Mucosa of gallbladder (tissue), 1 donor: ENCODE measurements at regions not wholly inside any gene's neighbourhood (a gene's known extent, or its start where the extent isn't known, plus 50 kb on each side); places are given as distances from the start of the nearest gene placed in this dataset.
"Not testable (repeated sequence)": the region's sequence is repeated elsewhere in the genome, so short reads cannot be mapped to it uniquely, and the experiment has no call there.

ENCODE experiments used
- DNase-seq: peaks from one replicate; pipeline ENCODE4 v3.0.0-alpha.2; 2020; ENCODE audit warnings: low spot score
- donor health status: DM: no; HTN: no; CAD: no.

DNA sequence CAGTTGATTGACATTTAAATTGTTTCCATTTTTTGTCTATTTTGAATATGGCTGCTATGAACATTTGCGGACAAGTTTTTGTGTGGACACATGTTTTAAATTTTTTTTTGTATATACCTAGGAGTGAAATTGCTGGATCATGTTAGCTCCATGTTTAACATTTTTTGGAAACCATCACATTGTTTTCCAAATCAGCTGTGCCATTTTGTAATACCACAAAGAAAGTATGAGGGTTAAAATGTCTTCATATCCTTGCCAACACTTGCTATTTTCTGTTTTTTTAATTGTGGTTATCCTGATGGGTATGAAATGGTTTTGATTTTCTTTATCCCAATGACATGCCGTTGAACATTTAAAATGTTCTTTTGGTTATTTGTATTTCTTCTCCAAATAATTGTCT, 52.1 kb downstream of the CARTPT start:
- DNase-seq, result no peak

DNA sequence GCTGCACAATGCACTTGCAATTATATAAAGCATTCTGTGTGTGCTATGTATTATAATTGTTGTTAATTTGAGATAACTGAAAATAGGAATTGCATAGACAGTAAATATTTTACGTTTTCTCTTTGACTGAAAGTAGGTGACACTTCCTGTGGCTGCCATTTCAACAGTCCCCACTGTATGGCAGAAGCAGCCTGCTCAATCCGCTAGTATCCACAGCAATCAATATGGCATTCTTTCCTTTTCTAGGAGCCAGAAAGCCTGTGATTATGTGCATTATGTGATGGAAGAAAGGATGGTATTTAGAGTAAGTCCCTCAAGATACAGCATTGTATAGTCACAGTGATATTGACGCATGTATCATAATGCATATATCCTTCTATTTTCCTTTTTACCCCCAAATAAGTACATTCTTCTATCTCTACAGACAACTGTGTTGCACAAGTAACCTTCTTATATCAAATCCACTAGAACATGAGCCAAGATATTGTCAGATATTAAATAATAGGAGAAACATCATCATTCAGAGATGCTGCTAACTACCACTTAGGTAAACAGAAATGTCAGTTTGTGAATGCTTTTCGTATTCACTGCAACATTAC, 59.7 kb downstream of the CARTPT start:
- DNase-seq, result peak; percentile 44

DNA sequence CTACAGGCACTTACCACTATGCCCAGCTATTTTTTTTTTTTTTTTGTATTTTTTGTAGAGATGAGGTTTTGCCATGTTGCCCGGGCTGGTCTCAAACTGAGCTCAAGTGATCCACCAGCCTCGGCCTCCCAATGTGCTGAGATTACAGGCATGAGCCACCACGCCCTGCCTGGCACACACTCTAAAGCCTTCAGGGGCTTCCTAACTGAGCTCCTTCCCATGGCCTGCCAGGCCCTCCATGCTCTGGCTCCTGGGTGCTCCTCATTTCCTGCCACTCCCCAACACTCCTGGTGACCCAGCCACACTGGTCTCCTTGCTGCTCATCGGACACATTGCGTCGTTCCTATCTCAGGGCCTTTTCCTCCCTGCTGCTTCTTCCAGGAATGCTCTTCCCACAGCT, 61.5 kb downstream of the CARTPT start:
- DNase-seq, result no peak

DNA sequence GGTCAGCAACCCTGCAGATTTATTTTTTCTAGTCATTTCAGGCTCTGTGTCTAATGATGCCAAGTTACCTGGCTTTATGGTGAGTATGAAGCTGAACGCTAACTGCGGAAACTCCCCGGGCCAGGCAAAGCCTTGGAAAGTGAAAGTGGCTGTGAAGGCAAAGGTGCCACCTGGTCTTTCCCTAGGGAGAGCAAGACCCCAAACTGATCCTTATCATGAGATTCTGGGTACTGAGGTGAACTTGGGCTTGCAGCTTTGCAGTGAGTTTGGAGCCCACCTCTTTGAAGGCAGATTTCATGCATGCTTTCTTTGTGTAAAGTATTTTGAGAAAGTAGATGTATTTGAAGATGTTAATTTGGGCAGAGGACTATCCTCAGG, 63.3 kb downstream of the CARTPT start:
- DNase-seq, result no peak

DNA sequence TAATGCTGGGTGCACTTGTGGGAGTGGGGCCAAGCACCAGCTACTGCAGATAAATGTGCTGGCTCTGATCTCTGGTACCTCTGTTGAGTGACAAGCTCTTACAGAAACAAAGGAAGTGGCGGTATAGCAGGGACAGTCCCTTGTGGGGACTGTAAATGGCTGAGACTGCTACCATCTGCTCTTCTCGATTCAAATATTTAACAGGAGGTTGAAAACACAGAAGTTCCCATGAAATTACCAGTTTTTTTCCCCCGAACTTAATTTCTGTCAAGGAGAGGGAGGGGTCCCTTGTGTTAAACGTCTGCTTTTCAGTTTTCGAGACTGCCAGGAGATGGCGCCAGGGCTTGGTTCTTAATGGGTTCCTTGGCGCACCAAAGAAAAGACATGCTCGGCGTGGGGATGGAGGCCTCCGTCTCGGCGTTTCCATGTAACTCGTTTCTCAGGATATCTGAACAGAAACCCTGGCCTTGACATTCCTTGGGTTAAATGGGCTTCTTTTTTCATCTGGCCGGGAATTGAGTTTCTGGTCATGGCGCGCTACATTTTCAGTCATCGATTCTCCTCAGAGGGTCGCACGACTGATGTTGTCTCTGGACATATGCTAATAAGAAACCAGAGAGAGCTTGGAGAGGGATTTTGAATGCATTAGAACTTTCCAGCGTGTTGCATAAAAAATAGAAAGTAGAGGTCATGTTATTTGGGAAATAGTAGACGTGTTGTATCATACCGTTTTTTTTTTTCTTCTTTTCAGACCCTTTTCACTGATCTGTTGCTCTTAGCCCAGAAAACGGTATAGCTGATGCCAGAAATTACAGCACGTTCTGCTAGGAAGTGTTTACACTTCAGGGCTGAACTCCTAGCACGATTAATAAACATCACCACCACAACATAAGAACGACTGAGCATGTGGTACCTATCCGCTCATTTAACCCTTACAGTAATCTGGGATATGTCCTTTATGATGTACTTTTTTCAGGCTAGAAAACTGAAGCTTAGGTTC, 64.0 kb downstream of the CARTPT start:
- peak; percentile 83 for DNase-seq

DNA sequence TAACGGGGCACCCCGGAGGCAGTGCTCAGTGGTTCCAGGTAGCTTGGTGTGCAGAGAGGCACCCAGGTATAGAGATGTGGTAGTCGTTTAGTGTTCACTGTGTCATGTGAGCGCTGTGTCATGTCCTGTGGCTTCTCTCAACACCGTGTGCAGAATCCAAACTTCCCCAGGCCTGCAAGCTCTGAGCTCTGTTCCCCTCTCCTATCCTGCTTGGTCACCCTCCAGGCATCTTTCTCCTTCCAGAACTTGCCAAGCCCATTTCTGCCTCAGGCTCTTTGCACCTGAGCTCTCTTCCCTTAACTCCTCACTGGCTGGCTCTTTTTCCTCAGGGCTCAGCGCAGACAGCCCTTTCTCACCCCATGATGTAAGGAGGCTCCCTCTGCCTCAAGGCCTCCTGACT, 64.8 kb downstream of the CARTPT start:
- DNase-seq, result no peak

DNA sequence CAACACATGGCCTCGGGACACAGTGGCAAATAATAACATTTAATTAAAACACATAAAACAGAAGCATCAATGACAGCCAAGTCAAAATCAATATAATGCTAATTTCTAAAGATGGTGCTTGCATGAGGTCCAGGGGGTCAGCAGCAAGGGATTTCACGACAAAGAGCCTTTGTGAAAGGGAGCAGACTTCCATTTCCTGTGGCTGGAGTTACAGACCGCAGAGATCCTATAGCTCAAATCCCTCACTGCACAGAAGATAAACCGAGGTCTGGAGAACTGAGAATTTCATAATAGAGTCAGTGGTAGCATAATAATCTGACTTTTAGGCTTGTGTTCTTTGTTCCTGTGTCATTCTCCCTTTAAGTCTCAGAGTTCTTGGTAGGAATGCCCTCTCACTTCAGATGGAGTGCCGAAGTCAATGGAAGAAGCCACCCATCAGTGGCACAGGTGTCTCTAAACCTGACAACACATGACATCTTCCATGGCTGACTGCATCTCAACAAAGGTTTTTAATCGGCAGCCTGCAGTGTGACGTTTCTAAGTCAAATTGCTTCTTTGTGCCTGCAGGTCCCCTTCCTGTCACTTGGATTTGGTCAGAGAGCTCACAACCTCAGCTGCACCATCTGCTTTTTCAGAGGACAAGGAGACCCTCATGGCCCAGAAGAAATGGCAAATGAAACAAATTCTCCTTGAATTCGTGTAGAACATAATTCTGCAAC, 67.4 kb downstream of the CARTPT start:
- DNase-seq, result no peak

DNA sequence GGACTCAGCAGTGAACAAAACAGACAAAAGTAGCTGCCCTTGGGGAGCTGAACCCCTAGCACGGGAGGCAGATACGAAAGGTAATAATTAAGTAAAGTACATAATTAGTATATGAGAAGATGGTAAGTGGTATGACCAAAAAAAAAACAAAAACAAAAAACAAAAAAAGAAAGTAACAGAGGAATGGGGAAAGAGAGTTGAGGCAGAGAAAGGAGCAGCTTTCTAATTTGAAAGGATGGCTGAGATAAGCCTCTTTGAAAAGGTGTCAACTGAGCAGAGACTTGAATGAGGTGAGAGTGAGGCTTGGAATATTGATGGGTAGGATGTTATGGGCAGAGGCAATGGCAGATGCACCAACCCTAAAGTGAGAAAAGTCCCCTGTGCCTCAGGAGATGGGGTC, 69.7 kb downstream of the CARTPT start:
- DNase-seq, result no peak

DNA sequence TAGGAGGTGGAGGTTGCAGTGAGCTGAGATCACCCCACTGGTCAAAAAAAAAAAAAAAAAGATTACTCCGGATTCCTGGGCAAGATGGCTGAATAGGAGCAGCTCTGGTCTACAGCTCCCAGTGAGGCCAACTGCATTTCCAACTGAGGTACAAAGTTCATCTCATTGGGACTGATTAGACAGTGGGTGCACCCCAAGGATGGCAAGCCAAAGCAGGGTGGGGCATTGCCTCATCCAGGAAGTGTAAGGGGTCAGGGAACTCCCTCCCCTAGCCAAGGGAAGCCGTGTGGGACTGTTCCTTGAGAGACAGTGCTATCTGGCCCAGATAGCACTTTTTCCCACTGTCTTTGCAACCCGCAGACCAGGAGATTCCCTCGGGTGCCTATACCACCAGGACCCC, 70.7 kb downstream of the CARTPT start:
- DNase-seq, result peak; percentile 59

DNA sequence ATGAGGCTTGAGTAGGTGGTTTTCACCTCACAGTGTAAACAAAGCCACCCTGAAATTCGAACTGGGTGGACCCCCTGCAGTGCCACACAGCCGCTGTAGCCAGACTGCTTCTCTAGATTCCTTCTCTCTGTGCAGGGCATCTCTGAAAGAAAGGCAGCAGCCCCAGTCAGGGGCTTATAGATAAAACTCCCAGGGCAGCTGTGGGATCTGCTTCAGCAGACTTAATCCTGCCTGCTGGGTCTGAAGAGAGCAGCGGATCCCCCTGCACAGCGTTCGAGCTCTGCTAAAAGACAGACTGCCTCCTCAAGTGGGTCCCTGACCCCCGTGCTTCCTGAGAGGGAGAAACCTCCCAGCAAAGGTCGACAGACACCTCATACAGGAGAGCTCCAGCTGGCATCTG, 71.4 kb downstream of the CARTPT start:
- DNase-seq, result no peak

DNA sequence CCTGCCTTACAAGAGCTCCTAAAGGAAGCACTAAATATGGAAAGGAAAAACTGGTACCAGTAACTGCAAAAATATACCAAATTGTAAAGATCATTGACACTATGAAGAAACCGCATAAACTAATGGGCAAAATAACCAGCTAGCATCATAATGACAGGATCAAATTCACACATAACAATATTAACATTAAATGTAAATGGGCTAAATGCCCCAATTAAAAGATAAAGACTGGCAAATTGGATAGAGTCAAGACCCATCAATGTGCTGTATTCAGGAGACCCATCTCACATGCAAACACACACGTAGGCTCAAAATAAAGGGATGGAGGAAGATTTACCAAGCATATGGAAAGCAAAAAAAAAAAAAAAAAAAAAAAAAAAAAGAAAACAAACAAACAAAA, 73.0 kb downstream of the CARTPT start:
- not testable (repeated sequence) for DNase-seq

DNA sequence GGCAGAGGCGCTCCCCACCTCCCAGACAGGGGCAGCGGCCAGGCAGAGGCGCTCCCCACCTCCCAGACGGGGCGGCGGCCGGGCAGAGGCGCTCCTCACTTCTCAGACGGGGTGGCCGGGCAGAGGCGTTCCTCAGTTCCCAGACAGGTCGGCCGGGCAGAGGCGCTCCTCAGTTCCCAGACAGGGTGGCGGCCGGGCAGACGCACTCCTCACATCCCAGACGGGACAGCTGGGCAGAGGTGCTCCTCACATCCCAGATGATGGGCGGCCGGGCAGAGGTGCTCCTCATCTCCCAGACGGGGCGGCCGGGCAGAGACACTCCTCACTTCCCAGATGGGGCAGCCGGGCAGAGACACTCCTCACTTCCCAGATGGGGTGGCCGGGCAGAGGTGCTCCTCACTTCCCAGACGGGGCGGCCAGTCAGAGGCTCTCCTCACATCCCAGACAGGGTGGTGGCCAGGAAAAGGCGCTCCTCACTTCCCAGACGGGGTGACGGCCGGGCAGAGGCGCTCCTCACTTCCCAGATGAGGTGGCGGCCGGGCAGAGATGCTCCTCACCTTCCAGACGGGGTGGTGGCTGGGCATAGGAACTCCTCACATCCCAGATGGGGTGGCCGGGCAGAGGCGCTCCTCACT, 75.1 kb downstream of the CARTPT start:
- no peak for DNase-seq

DNA sequence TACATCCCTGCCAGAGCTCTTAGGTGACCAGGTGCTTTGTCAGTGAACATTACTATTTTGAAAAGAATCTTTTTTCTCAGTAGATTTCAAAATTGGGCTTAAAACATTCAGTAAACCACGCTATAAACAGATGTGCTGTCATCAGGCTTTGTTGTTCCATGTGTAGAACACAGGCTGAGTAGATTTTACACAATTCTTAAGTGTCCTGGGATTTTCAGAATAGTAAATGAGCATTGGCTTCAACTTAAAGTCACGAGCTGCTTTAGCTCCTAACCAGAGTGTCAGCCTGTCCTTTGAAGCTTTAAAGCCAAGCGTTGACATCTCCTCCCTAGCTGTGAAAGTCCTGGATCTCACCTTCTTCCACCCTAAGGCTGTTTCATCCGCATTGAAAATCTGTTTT, 83.6 kb downstream of the CARTPT start:
- no peak for DNase-seq

DNA sequence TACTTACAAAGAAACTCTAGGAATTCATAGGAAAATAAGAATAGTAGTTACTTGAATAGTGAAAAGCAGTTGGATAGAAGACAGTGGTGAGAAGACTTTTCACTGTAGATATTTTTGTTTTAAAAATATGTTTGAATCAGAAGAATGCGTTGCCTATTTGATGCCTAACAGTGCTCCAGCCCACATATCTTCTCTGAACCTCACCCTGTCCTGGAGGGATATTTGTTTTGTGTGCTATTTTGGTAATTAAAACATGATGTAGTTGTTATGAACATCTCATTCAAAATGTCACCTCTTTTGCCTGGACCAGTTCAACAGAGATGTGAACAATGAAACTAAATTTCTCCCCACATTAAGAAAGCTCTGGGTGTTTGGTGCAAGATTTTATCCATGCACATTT, 87.6 kb downstream of the CARTPT start:
- no peak for DNase-seq

DNA sequence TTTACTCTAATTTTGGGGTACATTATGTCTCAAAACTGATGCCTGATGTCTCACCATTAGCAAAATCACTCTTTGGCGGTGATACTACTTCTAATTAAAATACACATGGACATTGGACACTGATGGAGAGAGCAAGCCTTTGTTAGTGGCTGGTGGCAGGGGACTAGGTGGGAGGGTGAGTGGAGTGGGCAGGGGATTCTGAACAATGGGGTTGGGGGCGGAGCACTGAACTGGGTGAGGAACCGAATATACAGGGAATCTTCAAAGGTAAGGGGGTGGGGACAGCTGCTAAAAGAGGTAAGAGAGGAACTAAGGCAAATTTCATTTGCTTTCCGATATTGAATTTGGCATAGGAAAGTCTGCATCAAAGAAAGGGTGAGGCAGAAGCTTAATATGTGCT, 88.8 kb downstream of the CARTPT start:
- DNase-seq, result no peak

DNA sequence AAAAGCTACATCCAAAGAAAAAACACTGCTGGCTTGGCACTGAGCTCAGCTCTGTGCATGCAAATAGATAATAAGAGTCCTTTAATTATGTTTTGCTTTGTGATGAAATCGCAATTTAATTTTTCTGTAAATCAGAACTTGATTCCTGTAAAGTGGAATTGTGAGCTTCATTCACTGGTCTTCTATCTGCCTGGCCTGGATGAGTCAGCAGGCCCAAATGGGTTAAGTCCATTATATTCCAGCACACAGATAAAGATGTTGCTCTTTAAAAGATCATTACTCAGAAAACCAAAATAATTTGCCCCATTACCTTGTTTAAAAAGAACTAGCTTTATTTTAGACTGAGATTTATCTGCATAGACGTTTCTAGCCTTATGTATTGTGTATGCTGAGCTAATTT, 90.4 kb downstream of the CARTPT start:
- DNase-seq, result no peak

DNA sequence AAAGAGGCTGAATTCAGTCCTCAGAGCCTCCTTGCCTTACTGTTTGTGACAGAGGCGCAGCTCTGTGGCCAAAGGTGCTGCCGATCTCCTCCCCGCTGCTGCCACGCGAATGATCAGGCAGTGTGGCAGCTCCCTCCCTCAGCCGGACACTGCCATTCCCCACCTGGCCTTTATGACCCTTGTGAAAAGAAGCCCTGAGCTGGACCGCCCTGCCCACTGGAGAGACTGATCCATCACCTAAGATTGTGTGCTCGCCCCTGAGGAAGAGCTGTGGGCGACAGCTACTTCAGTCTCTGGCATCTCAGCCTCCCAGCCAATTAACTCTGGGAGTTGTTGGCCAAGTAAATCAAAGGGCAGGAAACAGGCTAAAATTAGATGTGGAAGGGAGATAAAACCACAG, 90.9 kb downstream of the CARTPT start:
- DNase-seq, result no peak

DNA sequence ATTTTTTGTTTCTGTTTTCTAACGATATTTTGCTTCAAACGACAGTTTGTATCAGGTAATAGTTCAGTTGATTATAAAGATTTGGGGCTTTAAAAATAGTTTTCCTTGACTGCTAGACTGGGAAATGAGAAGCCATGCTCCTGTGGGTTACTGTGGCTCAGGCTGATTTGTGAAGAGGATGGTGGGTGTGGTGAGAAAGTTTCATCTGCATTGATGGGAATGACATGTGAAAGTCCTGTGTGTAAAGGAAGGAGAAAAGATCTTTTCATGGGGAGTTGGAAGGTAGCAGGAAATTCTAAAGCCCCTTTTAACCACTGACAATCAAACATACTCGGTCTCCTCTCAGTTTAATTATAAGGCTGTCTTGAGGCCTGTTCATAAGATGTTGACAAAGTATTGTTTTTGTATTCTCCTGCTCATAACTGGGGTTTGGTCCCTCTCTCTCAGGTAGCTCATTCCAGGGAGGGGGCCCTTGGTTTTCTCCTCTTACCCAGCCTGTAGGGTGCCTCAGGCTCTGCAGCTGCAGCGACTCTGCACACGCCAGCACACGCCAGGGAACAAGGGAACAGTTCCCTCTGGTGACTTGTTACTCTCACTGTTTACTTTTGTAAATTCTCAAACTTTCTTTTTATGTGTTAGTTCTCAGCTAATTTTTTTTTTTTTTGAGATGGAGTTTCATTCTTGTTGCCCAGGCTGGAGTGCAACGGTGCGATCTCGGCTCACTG, 91.6 kb downstream of the CARTPT start:
- DNase-seq, result no peak

DNA sequence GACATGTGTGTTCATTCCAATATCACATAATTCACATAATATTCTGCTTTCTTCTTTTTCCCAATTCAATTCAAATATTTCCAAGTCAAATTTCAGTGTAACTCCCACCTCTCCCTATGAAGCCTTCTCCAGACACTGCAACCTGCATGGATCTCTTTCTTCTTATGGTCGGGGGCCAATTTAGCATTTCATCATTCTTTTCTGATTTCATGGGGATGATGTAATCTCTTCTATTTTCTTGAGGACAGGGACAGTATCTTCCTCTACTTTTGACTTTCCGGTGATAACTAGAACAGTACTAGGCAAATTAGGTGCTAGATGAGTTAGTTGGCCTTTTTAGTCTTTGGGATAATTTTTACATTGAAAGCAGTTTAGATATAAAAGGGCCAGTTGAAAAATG, 92.7 kb downstream of the CARTPT start:
- DNase-seq, result no peak

DNA sequence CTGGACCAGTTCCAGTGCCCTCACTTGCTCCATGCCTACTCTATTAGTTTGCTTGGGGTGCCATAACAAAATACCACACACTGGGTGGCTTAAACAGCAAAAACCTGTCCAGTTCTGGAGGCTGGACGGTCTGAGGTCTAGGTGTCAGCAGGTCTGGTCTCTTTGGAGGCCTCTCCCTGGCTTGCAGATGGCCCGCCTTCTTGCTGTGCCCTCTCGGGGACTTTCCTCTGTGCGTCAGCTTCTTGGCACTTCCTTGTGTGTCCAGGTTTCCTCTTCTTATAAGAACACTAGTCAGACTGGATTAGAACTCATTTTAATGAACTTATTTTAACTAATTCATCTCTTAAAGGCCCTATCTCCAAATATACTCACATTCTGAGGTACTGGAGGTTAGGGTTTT, 97.2 kb downstream of the CARTPT start:
- DNase-seq, result peak; percentile 38

DNA sequence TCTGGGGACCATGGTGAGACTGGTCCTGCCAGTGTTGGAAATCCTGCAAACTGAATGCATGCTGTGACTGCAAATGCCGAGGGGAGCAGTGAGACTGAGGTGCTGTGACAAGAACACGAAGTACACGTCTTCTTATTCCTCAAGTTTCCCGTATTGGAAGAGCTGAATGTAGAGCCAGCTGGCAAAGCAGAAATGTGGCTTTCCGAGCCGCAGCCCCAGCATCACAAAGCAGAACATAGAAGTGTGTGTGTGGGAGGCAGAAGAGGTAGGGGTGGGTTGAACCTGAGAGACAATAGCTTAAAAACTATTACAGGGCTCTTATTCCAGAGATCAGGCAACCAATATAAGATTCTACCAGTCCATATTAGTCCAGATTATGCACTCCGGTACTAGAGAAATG, 98.8 kb downstream of the CARTPT start:
- DNase-seq, result no peak

DNA sequence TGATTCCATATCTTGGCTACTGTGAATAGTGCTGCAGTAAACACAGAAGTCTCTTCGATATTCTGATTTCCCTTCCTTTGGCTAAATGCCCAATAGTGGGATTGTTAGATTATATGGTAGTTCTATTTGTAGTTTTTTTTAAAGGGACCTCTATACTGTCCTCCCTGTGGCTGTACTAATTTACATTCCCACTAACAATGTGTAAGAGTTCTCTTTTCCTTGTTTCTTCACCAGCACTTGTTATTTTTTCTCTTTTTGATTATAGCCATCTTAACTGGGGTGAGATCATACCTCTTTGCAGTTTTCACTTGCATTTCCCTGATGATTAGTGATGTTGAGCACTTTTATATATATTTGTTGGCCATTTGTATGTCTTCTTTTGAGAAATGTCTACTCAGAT, 102.0 kb downstream of the CARTPT start:
- no peak for DNase-seq
